ENCODE measurements at regions not wholly inside any gene's neighbourhood (a gene's known extent, or its start where the extent isn't known, plus 50 kb on each side); places are given as distances from the start of the nearest gene placed in this dataset.

GRCh38 chr12:46535907-46536306 lies 163.3 kb upstream of the SLC38A2 start:
- no peak for ATAC-seq (replicated peaks)
- H3K27ac Mint-ChIP-seq = no peak overlapping the region
- H3K27me3 Mint-ChIP-seq = no peaks in the 10 kb centered on the region
- no peak for DNase-seq
- peaks cover 0 to 4% of the 10 kb centered on the region in 2 donors for H3K4me1 Mint-ChIP-seq (ENCODE audit: low read depth in 2 of 2)
- H3K9me3 Mint-ChIP-seq = no peaks in the 10 kb centered on the region
- no peak overlapping the region for H3K4me3 Mint-ChIP-seq
- no peaks in the 10 kb centered on the region for H3K36me3 Mint-ChIP-seq (ENCODE audit: insufficient read depth)

DNA sequence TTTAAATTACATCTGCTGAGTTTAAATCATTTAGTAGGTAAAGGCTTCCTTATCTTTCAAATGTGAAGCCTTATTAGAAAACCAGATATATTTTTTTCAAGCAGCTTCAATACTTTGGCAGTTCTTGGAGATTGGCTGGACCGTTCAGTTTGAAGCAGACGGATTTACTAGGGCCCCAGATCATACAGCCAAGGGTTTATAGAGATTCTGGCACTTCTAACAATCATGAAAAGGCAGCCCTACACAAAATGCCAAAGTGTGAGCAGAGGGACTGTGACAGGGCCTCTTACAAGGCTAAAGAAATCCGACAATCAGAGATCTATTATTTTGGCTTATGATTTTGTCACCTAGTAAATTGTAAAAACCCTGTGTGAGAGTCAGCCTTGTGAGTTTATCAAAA lies 162.8 kb upstream of the SLC38A2 start:
- ATAC-seq (replicated peaks) = no peak
- no peaks in the 10 kb centered on the region for H3K27me3 Mint-ChIP-seq
- no peak overlapping the region for H3K27ac Mint-ChIP-seq
- H3K36me3 Mint-ChIP-seq (ENCODE audit: insufficient read depth) = no peaks in the 10 kb centered on the region
- no peak overlapping the region for H3K4me3 Mint-ChIP-seq
- no peak for DNase-seq
- peaks cover 0 to 4% of the 10 kb centered on the region in 2 donors for H3K4me1 Mint-ChIP-seq (ENCODE audit: low read depth in 2 of 2)
- H3K9me3 Mint-ChIP-seq = no peaks in the 10 kb centered on the region

- ATAC-seq (replicated peaks) (no peak), DNase-seq (no peak)
- H3K9me3 Mint-ChIP-seq = no peaks in the 10 kb centered on the region
- H3K36me3 Mint-ChIP-seq (ENCODE audit: insufficient read depth) = no peaks in the 10 kb centered on the region
- H3K27ac Mint-ChIP-seq = no peak overlapping the region
- H3K27me3 Mint-ChIP-seq = no peaks in the 10 kb centered on the region
- no peak overlapping the region for H3K4me3 Mint-ChIP-seq
- H3K4me1 Mint-ChIP-seq (ENCODE audit: low read depth in 2 of 2) = peaks cover 0 to 4% of the 10 kb centered on the region in 2 donors
Observed at GRCh38 chr12:46534327-46534840, 161.8 kb upstream of the SLC38A2 start.

- Mint-ChIP-seq H3K9me3 (no peaks in the 10 kb centered on the region), H3K4me3 (no peak overlapping the region), H3K36me3 (ENCODE audit: insufficient read depth) (no peaks in the 10 kb centered on the region), H3K27me3 (no peaks in the 10 kb centered on the region), H3K4me1 (ENCODE audit: low read depth in 2 of 2) (peaks cover 0 to 4% of the 10 kb centered on the region in 2 donors), H3K27ac (no peak overlapping the region)
- DNase-seq = no peak
- ATAC-seq (replicated peaks) = no peak
Observed at GRCh38 chr12:46533723-46534122, 161.2 kb upstream of the SLC38A2 start.

DNA sequence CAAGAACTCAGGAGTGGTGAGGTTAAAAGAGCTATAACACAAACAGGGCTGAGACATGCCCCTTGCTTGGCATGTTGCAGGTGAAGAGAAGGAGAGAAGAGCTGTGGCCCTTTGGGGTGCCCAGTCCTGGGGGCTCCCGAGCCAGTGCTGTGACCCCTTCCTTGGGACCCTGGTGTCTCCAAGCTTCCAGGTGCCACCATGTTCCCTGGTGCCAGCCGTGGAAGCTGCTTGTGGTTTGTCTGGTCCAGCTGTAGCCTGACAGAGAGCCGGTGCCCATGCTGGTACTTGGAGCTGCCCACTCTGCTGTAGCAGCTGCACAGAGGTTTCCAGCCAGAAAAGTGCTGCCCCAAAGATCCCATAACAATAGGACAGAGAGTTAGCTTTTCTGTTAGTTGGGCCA lies 159.2 kb upstream of the SLC38A2 start:
- Mint-ChIP-seq H3K27ac (peak overlapping the region in 1 of 2 donors; percentile 13), H3K27me3 (no peaks in the 10 kb centered on the region), H3K4me3 (no peak overlapping the region), H3K9me3 (no peaks in the 10 kb centered on the region), H3K36me3 (ENCODE audit: insufficient read depth) (no peaks in the 10 kb centered on the region), H3K4me1 (ENCODE audit: low read depth in 2 of 2) (peaks cover 0 to 4% of the 10 kb centered on the region in 2 donors)
- DNase-seq = no peak
- ATAC-seq (replicated peaks) = no peak

DNA sequence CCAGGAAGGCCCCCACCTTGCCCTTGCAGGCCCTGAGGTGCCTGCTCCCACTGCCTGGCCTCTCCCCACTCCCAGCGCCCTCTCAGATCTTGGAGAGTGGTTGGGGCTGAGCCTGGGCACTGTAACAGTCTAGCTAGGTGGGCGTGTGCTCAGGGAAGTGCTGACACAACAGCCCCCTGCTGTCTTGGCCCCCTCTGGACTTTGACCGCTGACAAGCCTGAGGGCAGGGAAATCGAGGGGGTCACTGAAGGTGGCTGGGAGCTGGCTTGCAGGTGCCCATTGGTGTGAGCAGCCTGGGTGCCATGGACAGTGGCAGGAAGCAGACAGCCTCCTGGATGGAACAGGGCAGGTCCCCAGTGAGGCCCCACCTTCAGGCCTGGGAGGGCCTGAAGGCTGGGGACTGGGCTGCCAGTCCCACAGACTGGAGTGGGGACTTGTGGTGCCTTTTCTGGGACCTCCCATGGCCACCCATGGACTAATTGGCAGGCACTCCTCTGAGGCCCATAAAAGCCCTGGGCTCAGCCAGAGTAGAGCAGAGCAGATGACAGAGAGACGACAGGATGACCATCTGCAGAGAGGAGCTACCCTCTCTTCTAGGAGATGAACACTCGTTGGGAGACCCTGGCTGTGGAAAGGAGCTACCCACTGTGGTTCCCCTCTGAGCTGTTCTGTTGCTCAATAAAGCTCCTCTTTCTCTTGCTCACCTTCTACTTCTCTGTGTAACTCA lies 158.6 kb upstream of the SLC38A2 start:
- Mint-ChIP-seq H3K27me3 (no peaks in the 10 kb centered on the region), H3K4me1 (ENCODE audit: low read depth in 2 of 2) (peaks cover 0 to 1% of the 10 kb centered on the region in 2 donors), H3K9me3 (no peaks in the 10 kb centered on the region), H3K36me3 (ENCODE audit: insufficient read depth) (no peaks in the 10 kb centered on the region), H3K27ac (no peak overlapping the region), H3K4me3 (no peak overlapping the region)
- no peak for ATAC-seq (replicated peaks)
- no peak for DNase-seq

GRCh38 chr12:46530373-46531056 lies 157.9 kb upstream of the SLC38A2 start:
- H3K36me3 Mint-ChIP-seq (ENCODE audit: insufficient read depth) = no peaks in the 10 kb centered on the region
- no peak overlapping the region for H3K4me3 Mint-ChIP-seq
- no peak overlapping the region for H3K27ac Mint-ChIP-seq
- ATAC-seq (replicated peaks) = no peak
- no peaks in the 10 kb centered on the region for H3K27me3 Mint-ChIP-seq
- no peaks in the 10 kb centered on the region for H3K9me3 Mint-ChIP-seq
- H3K4me1 Mint-ChIP-seq (ENCODE audit: low read depth in 2 of 2) = no peaks in the 10 kb centered on the region
- DNase-seq = no peak

DNA sequence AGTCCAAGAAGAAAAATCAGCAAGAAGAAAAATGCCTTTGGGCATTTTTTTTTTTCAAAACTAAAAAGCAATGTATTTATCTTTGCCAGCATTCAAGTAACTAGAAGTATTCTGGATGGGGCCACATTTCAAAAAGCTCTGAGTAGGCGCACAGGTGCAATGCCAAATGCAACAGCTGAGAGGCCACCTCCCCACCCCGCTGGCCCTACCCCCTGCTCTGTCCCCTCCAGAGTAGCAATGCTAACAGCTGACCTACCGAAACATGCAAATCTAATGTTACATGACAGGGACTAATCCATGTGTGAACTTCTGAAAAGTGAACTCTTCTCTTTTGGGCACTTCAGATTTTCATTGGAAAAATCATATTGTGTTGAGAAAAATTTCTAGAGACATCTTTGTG lies 153.7 kb upstream of the SLC38A2 start:
- H3K36me3 Mint-ChIP-seq (ENCODE audit: insufficient read depth) = peaks cover 4% of the 10 kb centered on the region
- ATAC-seq (replicated peaks) = no peak
- no peaks in the 10 kb centered on the region for H3K9me3 Mint-ChIP-seq
- no peak overlapping the region for H3K4me3 Mint-ChIP-seq
- no peak overlapping the region for H3K27ac Mint-ChIP-seq
- no peak for DNase-seq
- peaks cover 7 to 15% of the 10 kb centered on the region in 2 donors for H3K4me1 Mint-ChIP-seq (ENCODE audit: low read depth in 2 of 2)
- H3K27me3 Mint-ChIP-seq = no peaks in the 10 kb centered on the region

GRCh38 chr12:46524778-46525177 lies 152.2 kb upstream of the SLC38A2 start:
- H3K27ac Mint-ChIP-seq = peak overlapping the region; percentile 81 to 84
- ATAC-seq (replicated peaks) = no peak
- no peaks in the 10 kb centered on the region for H3K9me3 Mint-ChIP-seq
- H3K4me1 Mint-ChIP-seq (ENCODE audit: low read depth in 2 of 2) = peaks cover 7 to 15% of the 10 kb centered on the region in 2 donors
- no peak for DNase-seq
- H3K4me3 Mint-ChIP-seq = no peak overlapping the region
- H3K36me3 Mint-ChIP-seq (ENCODE audit: insufficient read depth) = peaks cover 4% of the 10 kb centered on the region
- H3K27me3 Mint-ChIP-seq = no peaks in the 10 kb centered on the region

- Mint-ChIP-seq H3K9me3 (no peaks in the 10 kb centered on the region), H3K27ac (peak overlapping the region; percentile 81 to 84), H3K27me3 (no peaks in the 10 kb centered on the region), H3K4me3 (peak overlapping the region; percentile 48 to 63), H3K4me1 (ENCODE audit: low read depth in 2 of 2) (peaks cover 7 to 15% of the 10 kb centered on the region in 2 donors), H3K36me3 (ENCODE audit: insufficient read depth) (peaks cover 4% of the 10 kb centered on the region)
- DNase-seq (no peak), ATAC-seq (replicated peaks) (peak; percentile 64)
Observed at GRCh38 chr12:46523863-46524770, 151.5 kb upstream of the SLC38A2 start.

DNA sequence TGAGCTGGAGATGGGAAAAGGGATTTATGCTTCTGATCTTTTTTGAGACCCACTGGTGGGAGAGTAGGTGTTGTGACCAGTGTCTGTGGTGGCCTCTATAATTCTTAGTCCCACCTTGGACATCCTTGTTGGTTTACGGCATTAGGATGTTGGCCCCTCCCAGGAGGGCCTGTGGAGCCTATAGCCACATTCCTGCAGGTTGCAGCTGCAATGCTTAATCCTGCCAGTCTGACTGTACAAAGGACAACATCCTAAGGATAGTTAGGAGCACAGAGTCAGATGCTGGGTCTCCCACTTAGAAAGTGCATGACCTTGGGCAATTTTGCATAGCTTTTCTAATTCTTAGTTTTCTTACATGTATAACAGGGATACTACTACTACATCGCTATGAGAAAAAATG lies 150.9 kb upstream of the SLC38A2 start:
- Mint-ChIP-seq H3K27ac (peak overlapping the region; percentile 81 to 84), H3K4me3 (peak overlapping the region; percentile 48 to 63)

GRCh38 chr12:46522071-46522470 lies 149.5 kb upstream of the SLC38A2 start:
- Mint-ChIP-seq H3K36me3 (ENCODE audit: insufficient read depth) (peaks cover 4% of the 10 kb centered on the region), H3K9me3 (no peaks in the 10 kb centered on the region), H3K4me3 (no peak overlapping the region), H3K4me1 (ENCODE audit: low read depth in 2 of 2) (peaks cover 14 to 18% of the 10 kb centered on the region in 2 donors), H3K27ac (peak overlapping the region in 1 of 2 donors; percentile 23), H3K27me3 (no peaks in the 10 kb centered on the region)
- DNase-seq = no peak
- no peak for ATAC-seq (replicated peaks)

More for the DNA sequence above, 150.9 kb upstream of the SLC38A2 start:
- H3K9me3 Mint-ChIP-seq = no peaks in the 10 kb centered on the region
- peaks cover 4% of the 10 kb centered on the region for H3K36me3 Mint-ChIP-seq (ENCODE audit: insufficient read depth)
- no peaks in the 10 kb centered on the region for H3K27me3 Mint-ChIP-seq
- no peak for ATAC-seq (replicated peaks)
- H3K4me1 Mint-ChIP-seq (ENCODE audit: low read depth in 2 of 2) = peaks cover 7 to 15% of the 10 kb centered on the region in 2 donors
- DNase-seq = no peak

- no peak for DNase-seq
- Mint-ChIP-seq H3K4me1 (ENCODE audit: low read depth in 2 of 2) (peaks cover 14 to 20% of the 10 kb centered on the region in 2 donors), H3K27me3 (no peaks in the 10 kb centered on the region), H3K27ac (no peak overlapping the region), H3K36me3 (ENCODE audit: insufficient read depth) (peaks cover 4% of the 10 kb centered on the region), H3K4me3 (no peak overlapping the region), H3K9me3 (no peaks in the 10 kb centered on the region)
- no peak for ATAC-seq (replicated peaks)
Observed at GRCh38 chr12:46521145-46521544, 148.6 kb upstream of the SLC38A2 start.

Data from effector memory CD8-positive, alpha-beta T cell (primary cell).